ENCODE measurements at regions not wholly inside any gene's neighbourhood (a gene's known extent, or its start where the extent isn't known, plus 50 kb on each side); places are given as distances from the start of the nearest gene placed in this dataset.
"Not testable (repeated sequence)": the region's sequence is repeated elsewhere in the genome, so short reads cannot be mapped to it uniquely, and the experiment has no call there.

GRCh38 chr13:18739310-18739709 lies 442.3 kb downstream of the TUBA3C start:
- Histone ChIP-seq H3K9me3 (replicated peaks; ENCODE audit: control insufficient read depth, insufficient read depth, low read length) (no peaks in the 10 kb centered on the region; the same call in 2 of the 3 replicates), H3K4me2 (ENCODE audit: control insufficient read depth, insufficient read depth) (no peak overlapping the region), H3K4me1 (ENCODE audit: control insufficient read depth, insufficient read depth, low read length) (no peaks in the 10 kb centered on the region), H3K4me3 (no peak overlapping the region), H4K20me1 (ENCODE audit: control insufficient read depth, insufficient read depth) (no peaks in the 10 kb centered on the region), H2AFZ (ENCODE audit: control insufficient read depth, low read depth, low read length) (no peak overlapping the region), H3K36me3 (ENCODE audit: control insufficient read depth in 2 of 2, insufficient read depth in 2 of 2, low read length in 1 of 2) (no peaks in the 10 kb centered on the region), H3K27ac (ENCODE audit: control insufficient read depth, insufficient read depth) (no peak overlapping the region), H3K9ac (ENCODE audit: control insufficient read depth, insufficient read depth, low read length) (no peak overlapping the region), H3K79me2 (ENCODE audit: control insufficient read depth, insufficient read depth, low read length) (no peaks in the 10 kb centered on the region), H3K27me3 (replicated peaks in 1 of 2; ENCODE audit: control insufficient read depth in 2 of 2, insufficient read depth in 2 of 2, low read length in 1 of 2) (no peaks in the 10 kb centered on the region)
- ChIA-PET CTCF (no interaction called here), SMC1A (ENCODE audit: uncharacterized antibody, unreplicated experiment) (no interaction called here), POLR2A (no interaction called here), RAD21 (ENCODE audit: unreplicated experiment) (no interaction called here)
- no peak for FAIRE-seq
- TF ChIP-seq, protein P1, sequence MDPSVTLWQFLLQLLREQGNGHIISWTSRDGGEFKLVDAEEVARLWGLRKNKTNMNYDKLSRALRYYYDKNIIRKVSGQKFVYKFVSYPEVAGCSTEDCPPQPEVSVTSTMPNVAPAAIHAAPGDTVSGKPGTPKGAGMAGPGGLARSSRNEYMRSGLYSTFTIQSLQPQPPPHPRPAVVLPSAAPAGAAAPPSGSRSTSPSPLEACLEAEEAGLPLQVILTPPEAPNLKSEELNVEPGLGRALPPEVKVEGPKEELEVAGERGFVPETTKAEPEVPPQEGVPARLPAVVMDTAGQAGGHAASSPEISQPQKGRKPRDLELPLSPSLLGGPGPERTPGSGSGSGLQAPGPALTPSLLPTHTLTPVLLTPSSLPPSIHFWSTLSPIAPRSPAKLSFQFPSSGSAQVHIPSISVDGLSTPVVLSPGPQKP (IDR thresholded peaks at IDR 0.05; ENCODE audit: low read depth, low read length), result no peak
- no TSS peak for BruUV-seq (replicated peaks)
- intact Hi-C loops (cut with micrococcal nuclease; ENCODE audit: unreplicated experiment) (no loop called here), in situ Hi-C loops (cut with MboI) (no loop called here)
- DNase-seq (ENCODE audit: low read depth, low spot score), result no peak
- no peak for ATAC-seq
- 38% methylated on average over 2 of the region's 2 CpGs for WGBS (ENCODE audit: insufficient coverage, insufficient replicate concordance, low lambda C conversion rate, missing lambda C conversion rate)

- H3K4me1 ChIP-seq (ENCODE audit: control insufficient read depth, insufficient read depth, low read length); CTCF ChIA-PET; H3K79me2 ChIP-seq (ENCODE audit: control insufficient read depth, insufficient read depth, low read length); in situ Hi-C loops (cut with MboI); H3K9ac ChIP-seq (ENCODE audit: control insufficient read depth, insufficient read depth, low read length); H3K9me3 ChIP-seq (replicated peaks; ENCODE audit: control insufficient read depth, insufficient read depth, low read length); DNase-seq (ENCODE audit: low read depth, low spot score); intact Hi-C loops (cut with micrococcal nuclease; ENCODE audit: unreplicated experiment); BruUV-seq (replicated peaks); H4K20me1 ChIP-seq (ENCODE audit: control insufficient read depth, insufficient read depth); H3K4me3 ChIP-seq; ATAC-seq; H3K27me3 ChIP-seq (replicated peaks in 1 of 2; ENCODE audit: control insufficient read depth in 2 of 2, insufficient read depth in 2 of 2, low read length in 1 of 2); H3K4me2 ChIP-seq (ENCODE audit: control insufficient read depth, insufficient read depth); POLR2A ChIA-PET; H2AFZ ChIP-seq (ENCODE audit: control insufficient read depth, low read depth, low read length); FAIRE-seq; H3K36me3 ChIP-seq (ENCODE audit: control insufficient read depth in 2 of 2, insufficient read depth in 2 of 2, low read length in 1 of 2); RAD21 ChIA-PET (ENCODE audit: unreplicated experiment); SMC1A ChIA-PET (ENCODE audit: uncharacterized antibody, unreplicated experiment); H3K27ac ChIP-seq (ENCODE audit: control insufficient read depth, insufficient read depth): not testable (repeated sequence)
- 35% methylated on average over 4 of the region's 4 CpGs for WGBS (ENCODE audit: insufficient coverage, insufficient replicate concordance, low lambda C conversion rate, missing lambda C conversion rate)
These were observed 443.5 kb downstream of the TUBA3C start for GRCh38 chr13:18738086-18738485.

GRCh38 chr13:18727138-18727537 lies 454.5 kb downstream of the TUBA3C start:
- in situ Hi-C loops (cut with MboI); H3K27me3 ChIP-seq (replicated peaks in 1 of 2; ENCODE audit: control insufficient read depth in 2 of 2, insufficient read depth in 2 of 2, low read length in 1 of 2); H3K9ac ChIP-seq (ENCODE audit: control insufficient read depth, insufficient read depth, low read length); ATAC-seq; FAIRE-seq; RAD21 ChIA-PET (ENCODE audit: unreplicated experiment); CTCF ChIA-PET; POLR2A ChIA-PET; SMC1A ChIA-PET (ENCODE audit: uncharacterized antibody, unreplicated experiment); H3K27ac ChIP-seq (ENCODE audit: control insufficient read depth, insufficient read depth); H4K20me1 ChIP-seq (ENCODE audit: control insufficient read depth, insufficient read depth); H3K79me2 ChIP-seq (ENCODE audit: control insufficient read depth, insufficient read depth, low read length); H3K4me1 ChIP-seq (ENCODE audit: control insufficient read depth, insufficient read depth, low read length); BruUV-seq (replicated peaks); H3K9me3 ChIP-seq (replicated peaks; ENCODE audit: control insufficient read depth, insufficient read depth, low read length); DNase-seq (ENCODE audit: low read depth, low spot score); H3K4me3 ChIP-seq; H3K4me2 ChIP-seq (ENCODE audit: control insufficient read depth, insufficient read depth); H2AFZ ChIP-seq (ENCODE audit: control insufficient read depth, low read depth, low read length); H3K36me3 ChIP-seq (ENCODE audit: control insufficient read depth in 2 of 2, insufficient read depth in 2 of 2, low read length in 1 of 2); intact Hi-C loops (cut with micrococcal nuclease; ENCODE audit: unreplicated experiment): not testable (repeated sequence)
- 71% methylated on average over 17 of the region's 17 CpGs for WGBS (ENCODE audit: insufficient coverage, insufficient replicate concordance, low lambda C conversion rate, missing lambda C conversion rate)

DNA sequence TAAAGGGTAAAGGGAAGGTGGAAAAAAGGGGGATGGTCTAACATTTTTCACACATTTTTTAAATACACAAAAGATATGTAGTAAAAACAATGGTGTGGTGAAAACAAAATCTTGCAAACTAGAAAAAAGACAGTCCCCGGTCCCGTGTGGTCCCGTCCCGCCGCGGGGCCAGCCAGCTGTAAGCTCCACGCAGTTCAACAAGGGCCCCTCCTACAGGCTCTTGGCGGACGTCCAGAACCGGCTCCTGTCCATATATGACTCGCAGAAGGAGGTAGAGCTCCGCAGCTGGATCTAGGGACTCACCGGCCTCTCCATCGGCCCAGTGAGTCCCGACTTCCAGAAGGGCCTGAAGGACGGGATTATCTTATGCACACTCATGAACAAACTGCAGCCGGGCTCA lies 455.1 kb downstream of the TUBA3C start:
- FAIRE-seq; SMC1A ChIA-PET (ENCODE audit: uncharacterized antibody, unreplicated experiment); H3K9ac ChIP-seq (ENCODE audit: control insufficient read depth, insufficient read depth, low read length); in situ Hi-C loops (cut with MboI); DNase-seq (ENCODE audit: low read depth, low spot score); H3K9me3 ChIP-seq (replicated peaks; ENCODE audit: control insufficient read depth, insufficient read depth, low read length); H4K20me1 ChIP-seq (ENCODE audit: control insufficient read depth, insufficient read depth); ATAC-seq; H3K4me2 ChIP-seq (ENCODE audit: control insufficient read depth, insufficient read depth); intact Hi-C loops (cut with micrococcal nuclease; ENCODE audit: unreplicated experiment); H3K27me3 ChIP-seq (replicated peaks in 1 of 2; ENCODE audit: control insufficient read depth in 2 of 2, insufficient read depth in 2 of 2, low read length in 1 of 2); RAD21 ChIA-PET (ENCODE audit: unreplicated experiment); H3K27ac ChIP-seq (ENCODE audit: control insufficient read depth, insufficient read depth); H3K4me1 ChIP-seq (ENCODE audit: control insufficient read depth, insufficient read depth, low read length); H3K79me2 ChIP-seq (ENCODE audit: control insufficient read depth, insufficient read depth, low read length); CTCF ChIA-PET; H3K36me3 ChIP-seq (ENCODE audit: control insufficient read depth in 2 of 2, insufficient read depth in 2 of 2, low read length in 1 of 2); H2AFZ ChIP-seq (ENCODE audit: control insufficient read depth, low read depth, low read length); H3K4me3 ChIP-seq; POLR2A ChIA-PET; BruUV-seq (replicated peaks): not testable (repeated sequence)
- 71% methylated on average over 17 of the region's 17 CpGs for WGBS (ENCODE audit: insufficient coverage, insufficient replicate concordance, low lambda C conversion rate, missing lambda C conversion rate)

Data from GM12878 (cell line).